ENCODE measurements at regions not wholly inside any gene's neighbourhood (a gene's known extent, or its start where the extent isn't known, plus 50 kb on each side); places are given as distances from the start of the nearest gene placed in this dataset.

- peaks cover 21% of the 10 kb centered on the region for H3K4me1 ChIP-seq (ENCODE audit: control insufficient read depth, insufficient read depth, low read length)
- no peak overlapping the region for H3K4me2 ChIP-seq (ENCODE audit: low read depth, low read length)
- no peak overlapping the region for H4K91ac ChIP-seq (ENCODE audit: insufficient read depth, low read depth, low read length)
- intact Hi-C loops (cut with micrococcal nuclease) (no loop called here), in situ Hi-C loops (cut with MboI; ENCODE audit: low sequenced_read_pairs) (no loop called here), dilution Hi-C loops (cut with HindIII; ENCODE audit: low sequenced_read_pairs, unreplicated experiment) (no loop called here)
- no peak for ATAC-seq (ENCODE audit: low read depth)
- no peak overlapping the region for H3K4me3 ChIP-seq (ENCODE audit: insufficient read depth, low read depth, low read length)
- H3K79me1 ChIP-seq (ENCODE audit: low read depth in 1 of 2, low read length in 2 of 2), result no peaks in the 10 kb centered on the region
- no peak overlapping the region for H3K27ac ChIP-seq (ENCODE audit: insufficient read depth, low read length)
- BruUV-seq (replicated peaks), result no TSS peak
- H4K20me1 ChIP-seq (ENCODE audit: insufficient read depth, low read length), result no peaks in the 10 kb centered on the region
- ChIA-PET POLR2A (ENCODE audit: unreplicated experiment) (no interaction called here), CTCF (interaction anchor here (1.0 kb wide), 1 partner anchor 11 kb away, joined by 3 read pairs; no protein-coding TSS in a partner anchor)
- no peak overlapping the region for H2BK120ac ChIP-seq (ENCODE audit: low read depth, low read length)
- H2BK5ac ChIP-seq (ENCODE audit: low read depth, low read length, poor library complexity, severe bottlenecking), result no peak overlapping the region
- peaks cover 8% of the 10 kb centered on the region for H3K9me1 ChIP-seq (ENCODE audit: insufficient read depth, low read length)
- no peak for TF ChIP-seq RAD21 (IDR thresholded peaks at IDR 0.05; ENCODE audit: low read length)
- no peak for TF ChIP-seq MXI1 (IDR thresholded peaks at IDR 0.05; ENCODE audit: borderline replicate concordance, low read depth, low read length)
- TF ChIP-seq CEBPB (IDR thresholded peaks at IDR 0.05; ENCODE audit: low read depth, low read length), result no peak
- TF ChIP-seq, protein P1, sequence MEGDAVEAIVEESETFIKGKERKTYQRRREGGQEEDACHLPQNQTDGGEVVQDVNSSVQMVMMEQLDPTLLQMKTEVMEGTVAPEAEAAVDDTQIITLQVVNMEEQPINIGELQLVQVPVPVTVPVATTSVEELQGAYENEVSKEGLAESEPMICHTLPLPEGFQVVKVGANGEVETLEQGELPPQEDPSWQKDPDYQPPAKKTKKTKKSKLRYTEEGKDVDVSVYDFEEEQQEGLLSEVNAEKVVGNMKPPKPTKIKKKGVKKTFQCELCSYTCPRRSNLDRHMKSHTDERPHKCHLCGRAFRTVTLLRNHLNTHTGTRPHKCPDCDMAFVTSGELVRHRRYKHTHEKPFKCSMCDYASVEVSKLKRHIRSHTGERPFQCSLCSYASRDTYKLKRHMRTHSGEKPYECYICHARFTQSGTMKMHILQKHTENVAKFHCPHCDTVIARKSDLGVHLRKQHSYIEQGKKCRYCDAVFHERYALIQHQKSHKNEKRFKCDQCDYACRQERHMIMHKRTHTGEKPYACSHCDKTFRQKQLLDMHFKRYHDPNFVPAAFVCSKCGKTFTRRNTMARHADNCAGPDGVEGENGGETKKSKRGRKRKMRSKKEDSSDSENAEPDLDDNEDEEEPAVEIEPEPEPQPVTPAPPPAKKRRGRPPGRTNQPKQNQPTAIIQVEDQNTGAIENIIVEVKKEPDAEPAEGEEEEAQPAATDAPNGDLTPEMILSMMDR (conservative IDR thresholded peaks at IDR 0.05; ENCODE audit: low read depth, low read length), result no peak
- TF ChIP-seq ELK1 (IDR thresholded peaks at IDR 0.05; ENCODE audit: borderline replicate concordance, low read depth, low read length), result no peak
- TF ChIP-seq NFE2L2 (IDR thresholded peaks at IDR 0.05; ENCODE audit: low read depth, low read length), result no peak
- no peak for TF ChIP-seq MAFK (IDR thresholded peaks at IDR 0.05; ENCODE audit: low read depth, low read length)
- no peak for TF ChIP-seq FOS (IDR thresholded peaks at IDR 0.05; ENCODE audit: low read depth, low read length)
- TF ChIP-seq SMC3 (IDR thresholded peaks at IDR 0.05; ENCODE audit: low read depth, low read length), result no peak
- no peak for TF ChIP-seq CHD1 (IDR thresholded peaks at IDR 0.05; ENCODE audit: low read depth, low read length)
- TF ChIP-seq RFX5 (IDR thresholded peaks at IDR 0.05; ENCODE audit: low read depth, low read length), result no peak
- no peak for TF ChIP-seq POLR2A (IDR thresholded peaks at IDR 0.05; ENCODE audit: low read depth, low read length)
- no peak overlapping the region for H3K23ac ChIP-seq (ENCODE audit: low read depth, low read length)
- H4K5ac ChIP-seq (ENCODE audit: low read depth, low read length), result no peak overlapping the region
- DNase-seq, result no peak
- H3K18ac ChIP-seq (ENCODE audit: low read depth, low read length), result no peak overlapping the region; the same call in 1 of the 2 replicates
- no peak overlapping the region for H2AK5ac ChIP-seq (ENCODE audit: low read depth, low read length)
- H2BK20ac ChIP-seq (ENCODE audit: low read depth, low read length), result no peak overlapping the region
- H2AK9ac ChIP-seq (replicated peaks; ENCODE audit: low read depth, low read length, poor library complexity), result no peak overlapping the region
- no peak overlapping the region for H3K56ac ChIP-seq (ENCODE audit: extremely low read depth, insufficient read depth, low read length)
- H2BK15ac ChIP-seq (ENCODE audit: low read depth, low read length), result no peak overlapping the region
- H2AFZ ChIP-seq (replicated peaks; ENCODE audit: low read length, poor library complexity), result no peak overlapping the region
- WGBS, 2 experiments (ENCODE audit: extremely low coverage in 2 of 2, insufficient read length in 1 of 2), result no CpG with 5 or more reads among the region's 5 CpGs
- H3K9ac ChIP-seq (ENCODE audit: low read depth, low read length), result no peak overlapping the region
- H3K14ac ChIP-seq (replicated peaks; ENCODE audit: low read depth, low read length), result no peak overlapping the region
- H4K8ac ChIP-seq (ENCODE audit: low read depth in 2 of 2, low read length in 2 of 2), result no peak overlapping the region
- H3K9me3 ChIP-seq (ENCODE audit: control insufficient read depth, insufficient read depth, low read length), result no peaks in the 10 kb centered on the region
- H3K36me3 ChIP-seq (ENCODE audit: control insufficient read depth, insufficient read depth, low read length), result no peaks in the 10 kb centered on the region
- no peak overlapping the region for H3K4ac ChIP-seq (ENCODE audit: low read depth, low read length)
- no peaks in the 10 kb centered on the region for H3K27me3 ChIP-seq (ENCODE audit: control insufficient read depth, insufficient read depth, low read length)
Measured at GRCh38 chr14:71238835-71239234, 331.6 kb downstream of the PCNX1 start.
